ENCODE measurements at regions not wholly inside any gene's neighbourhood (a gene's known extent, or its start where the extent isn't known, plus 50 kb on each side); places are given as distances from the start of the nearest gene placed in this dataset.

DNA sequence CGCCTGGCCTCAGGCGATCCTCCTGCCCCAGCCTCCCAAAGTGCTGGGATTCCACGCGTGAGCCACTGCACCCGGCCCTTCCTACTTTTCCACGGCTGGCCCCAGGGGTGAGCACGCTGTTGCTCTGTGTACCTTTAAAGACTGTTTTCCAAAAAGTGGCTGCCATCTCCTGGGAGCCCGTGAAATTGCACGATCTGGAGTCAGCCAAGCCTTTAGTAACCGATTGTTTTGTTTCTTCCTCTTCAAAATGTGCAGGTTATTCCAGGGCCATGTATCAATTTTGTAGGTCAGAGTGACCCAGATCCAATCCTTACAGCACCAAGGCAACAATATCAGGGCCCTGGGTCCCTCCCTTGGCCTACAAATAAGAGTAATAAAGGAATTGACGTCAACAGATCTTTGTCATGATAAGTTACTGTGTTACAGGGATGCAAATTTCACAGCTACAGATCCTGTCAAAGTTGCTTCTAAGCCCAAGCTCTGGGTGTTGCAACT is 135.6 kb upstream of the ZNF236 start:
- no peak overlapping the region for H3K4ac ChIP-seq (ENCODE audit: low read depth, low read length)
- POLR2A ChIA-PET (ENCODE audit: unreplicated experiment), result no interaction called here
- peaks cover 44% of the 10 kb centered on the region for H3K27me3 ChIP-seq (ENCODE audit: control insufficient read depth, insufficient read depth, low read length)
- CTCF ChIA-PET, result interaction anchor here (0.6 to 0.8 kb wide), 6 partner anchors 229 to 342 kb away, joined by 3 to 14 read pairs (median 4); no protein-coding TSS in a partner anchor
- no peak overlapping the region for H3K4me2 ChIP-seq (ENCODE audit: low read depth, low read length)
- H3K36me3 ChIP-seq (ENCODE audit: control insufficient read depth, insufficient read depth, low read length), result no peaks in the 10 kb centered on the region
- no peak overlapping the region for H3K18ac ChIP-seq (ENCODE audit: low read depth, low read length)
- no peaks in the 10 kb centered on the region for H3K9me1 ChIP-seq (ENCODE audit: insufficient read depth, low read length)
- H3K56ac ChIP-seq (ENCODE audit: extremely low read depth, insufficient read depth, low read length), result no peak overlapping the region
- no peak overlapping the region for H3K23ac ChIP-seq (ENCODE audit: low read depth, low read length)
- no TSS peak for BruUV-seq (replicated peaks)
- peak; percentile 57 for DNase-seq
- H2BK120ac ChIP-seq (ENCODE audit: low read depth, low read length), result no peak overlapping the region
- no peak overlapping the region for H2BK15ac ChIP-seq (ENCODE audit: low read depth, low read length)
- no peak overlapping the region for H3K27ac ChIP-seq (ENCODE audit: insufficient read depth, low read length)
- H3K14ac ChIP-seq (replicated peaks; ENCODE audit: low read depth, low read length), result no peak overlapping the region
- no peak overlapping the region for H3K9ac ChIP-seq (ENCODE audit: low read depth, low read length)
- peak; percentile 97 for ATAC-seq (ENCODE audit: low read depth)
- no peak overlapping the region for H4K5ac ChIP-seq (ENCODE audit: low read depth, low read length)
- peak overlapping the region; percentile 84 for H2AFZ ChIP-seq (replicated peaks; ENCODE audit: low read length, poor library complexity)
- peak overlapping the region; percentile 62 for H2AK9ac ChIP-seq (replicated peaks; ENCODE audit: low read depth, low read length, poor library complexity)
- H3K79me1 ChIP-seq (ENCODE audit: low read depth in 1 of 2, low read length in 2 of 2), result no peaks in the 10 kb centered on the region
- TF ChIP-seq, protein P1, sequence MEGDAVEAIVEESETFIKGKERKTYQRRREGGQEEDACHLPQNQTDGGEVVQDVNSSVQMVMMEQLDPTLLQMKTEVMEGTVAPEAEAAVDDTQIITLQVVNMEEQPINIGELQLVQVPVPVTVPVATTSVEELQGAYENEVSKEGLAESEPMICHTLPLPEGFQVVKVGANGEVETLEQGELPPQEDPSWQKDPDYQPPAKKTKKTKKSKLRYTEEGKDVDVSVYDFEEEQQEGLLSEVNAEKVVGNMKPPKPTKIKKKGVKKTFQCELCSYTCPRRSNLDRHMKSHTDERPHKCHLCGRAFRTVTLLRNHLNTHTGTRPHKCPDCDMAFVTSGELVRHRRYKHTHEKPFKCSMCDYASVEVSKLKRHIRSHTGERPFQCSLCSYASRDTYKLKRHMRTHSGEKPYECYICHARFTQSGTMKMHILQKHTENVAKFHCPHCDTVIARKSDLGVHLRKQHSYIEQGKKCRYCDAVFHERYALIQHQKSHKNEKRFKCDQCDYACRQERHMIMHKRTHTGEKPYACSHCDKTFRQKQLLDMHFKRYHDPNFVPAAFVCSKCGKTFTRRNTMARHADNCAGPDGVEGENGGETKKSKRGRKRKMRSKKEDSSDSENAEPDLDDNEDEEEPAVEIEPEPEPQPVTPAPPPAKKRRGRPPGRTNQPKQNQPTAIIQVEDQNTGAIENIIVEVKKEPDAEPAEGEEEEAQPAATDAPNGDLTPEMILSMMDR (conservative IDR thresholded peaks at IDR 0.05; ENCODE audit: low read depth, low read length), result peak; percentile 73
- no peak for TF ChIP-seq CHD1 (IDR thresholded peaks at IDR 0.05; ENCODE audit: low read depth, low read length)
- no peak for TF ChIP-seq MAFK (IDR thresholded peaks at IDR 0.05; ENCODE audit: low read depth, low read length)
- TF ChIP-seq MXI1 (IDR thresholded peaks at IDR 0.05; ENCODE audit: borderline replicate concordance, low read depth, low read length), result 0 out of 2 replicates have a peak, but pooled peaks have one; percentile 19
- TF ChIP-seq RFX5 (IDR thresholded peaks at IDR 0.05; ENCODE audit: low read depth, low read length), result no peak
- peak; percentile 78 for TF ChIP-seq SMC3 (IDR thresholded peaks at IDR 0.05; ENCODE audit: low read depth, low read length)
- peak; percentile 80 for TF ChIP-seq RAD21 (IDR thresholded peaks at IDR 0.05; ENCODE audit: low read length)
- H2AK5ac ChIP-seq (ENCODE audit: low read depth, low read length), result no peak overlapping the region
- H4K8ac ChIP-seq (ENCODE audit: low read depth in 2 of 2, low read length in 2 of 2), result no peak overlapping the region
- no peaks in the 10 kb centered on the region; the same call in 1 of the 2 replicates for H3K4me1 ChIP-seq (ENCODE audit: control insufficient read depth, insufficient read depth, low read length)
- H3K4me3 ChIP-seq (ENCODE audit: insufficient read depth, low read depth, low read length), result no peak overlapping the region
- no peaks in the 10 kb centered on the region for H4K20me1 ChIP-seq (ENCODE audit: insufficient read depth, low read length)
- no peak overlapping the region for H4K91ac ChIP-seq (ENCODE audit: insufficient read depth, low read depth, low read length)
- no peak overlapping the region for H2BK5ac ChIP-seq (ENCODE audit: low read depth, low read length, poor library complexity, severe bottlenecking)
- H3K9me3 ChIP-seq (ENCODE audit: control insufficient read depth, insufficient read depth, low read length), result 0 out of 2 replicates have a peak, but pooled peaks cover 2% of the 10 kb centered on the region
- 28% methylated on average over 6 of the region's 11 CpGs; no CpG with 5 or more reads in 1 of the 2 experiments for WGBS, 2 experiments (ENCODE audit: extremely low coverage in 2 of 2, insufficient read length in 1 of 2)
- no peak overlapping the region for H2BK20ac ChIP-seq (ENCODE audit: low read depth, low read length)
- dilution Hi-C loops (cut with HindIII; ENCODE audit: low sequenced_read_pairs, unreplicated experiment) (no loop called here), in situ Hi-C loops (cut with MboI; ENCODE audit: low sequenced_read_pairs) (loop anchor here (5.0 kb wide), 1 partner anchor 289 kb away; no protein-coding TSS in a partner anchor), intact Hi-C loops (cut with micrococcal nuclease) (loop anchor here (1.0 to 5.0 kb wide), 3 partner anchors 64 to 287 kb away; partner anchors contain the start of gene ZNF516)

All from IMR-90 (cell line).